Middle frontal gyrus (tissue), 1 donor: ENCODE measurements at regions not wholly inside any gene's neighbourhood (a gene's known extent, or its start where the extent isn't known, plus 50 kb on each side); places are given as distances from the start of the nearest gene placed in this dataset.

Experiments used
- DNase-seq: peaks from one replicate; pipeline ENCODE4 v3.0.0-alpha.2; 2015; ENCODE audit warnings: low spot score; ENCODE audit errors: extremely low spot score

GRCh38 chr9:129361196-129361595 lies 183.1 kb upstream of the IER5L start:
- DNase-seq = no peak

GRCh38 chr9:129359916-129360536 lies 182.0 kb upstream of the IER5L start:
- no peak for DNase-seq

- DNase-seq = no peak
Observed at GRCh38 chr9:129359162-129359811, 181.2 kb upstream of the IER5L start.

- DNase-seq = no peak
Observed at GRCh38 chr9:129358621-129359154, 180.6 kb upstream of the IER5L start.

- DNase-seq = no peak
Observed at GRCh38 chr9:129357773-129358245, 179.7 kb upstream of the IER5L start.

- no peak for DNase-seq
Observed at GRCh38 chr9:129356871-129357772, 179.1 kb upstream of the IER5L start.

GRCh38 chr9:129355631-129356030 lies 177.6 kb upstream of the IER5L start:
- no peak for DNase-seq

GRCh38 chr9:129354498-129354897 lies 176.4 kb upstream of the IER5L start:
- no peak for DNase-seq

- no peak for DNase-seq
Observed at GRCh38 chr9:129353697-129354336, 175.8 kb upstream of the IER5L start.

GRCh38 chr9:129352146-129352865 lies 174.2 kb upstream of the IER5L start:
- DNase-seq = no peak

- no peak for DNase-seq
Observed at GRCh38 chr9:129351642-129352145, 173.6 kb upstream of the IER5L start.

- no peak for DNase-seq
Observed at GRCh38 chr9:129351058-129351641, 173.1 kb upstream of the IER5L start.

GRCh38 chr9:129350143-129350935 lies 172.3 kb upstream of the IER5L start:
- DNase-seq = no peak

GRCh38 chr9:129349665-129349947 lies 171.5 kb upstream of the IER5L start:
- no peak for DNase-seq

- no peak for DNase-seq
Observed at GRCh38 chr9:129348890-129349664, 171.0 kb upstream of the IER5L start.

- DNase-seq = no peak
Observed at GRCh38 chr9:129347316-129348120, 169.5 kb upstream of the IER5L start.

- no peak for DNase-seq
Observed at GRCh38 chr9:129346046-129346445, 168.0 kb upstream of the IER5L start.
